ENCODE measurements at regions not wholly inside any gene's neighbourhood (a gene's known extent, or its start where the extent isn't known, plus 50 kb on each side); places are given as distances from the start of the nearest gene placed in this dataset.
A peak's percentile ranks its signal among the peaks of the same experiment; 100 is the strongest.

GRCh38 chr5:4570047-4570995, 569.8 kb upstream of the ADAMTS16 start:
- no peaks in the 10 kb centered on the region for H3K9me3 ChIP-seq
- H3K4me1 ChIP-seq, result no peaks in the 10 kb centered on the region
- no peak overlapping the region for H3K4me3 ChIP-seq
- TF ChIP-seq EP300 (IDR thresholded peaks at IDR 0.05) (no peak), POLR2A (IDR thresholded peaks at IDR 0.05) (no peak), CTCF (IDR thresholded peaks at IDR 0.05) (no peak), POLR2AphosphoS5 (IDR thresholded peaks at IDR 0.05) (no peak)
- no peaks in the 10 kb centered on the region for H3K27me3 ChIP-seq
- no peaks in the 10 kb centered on the region for H3K36me3 ChIP-seq
- no peak overlapping the region for H3K27ac ChIP-seq
- no peak for ATAC-seq (ENCODE audit: low FRiP score in 2 of 2)
- 80 to 95% methylated on average over 5 of the region's 5 CpGs for WGBS, 2 donors
- no peak for DNase-seq

GRCh38 chr5:4571248-4571948, 568.7 kb upstream of the ADAMTS16 start:
- Histone ChIP-seq H3K27me3 (no peaks in the 10 kb centered on the region), H3K36me3 (no peaks in the 10 kb centered on the region), H3K4me1 (no peaks in the 10 kb centered on the region), H3K4me3 (no peak overlapping the region), H3K9me3 (no peaks in the 10 kb centered on the region), H3K27ac (no peak overlapping the region)
- ATAC-seq (ENCODE audit: low FRiP score in 2 of 2) (no peak), DNase-seq (no peak)
- TF ChIP-seq POLR2A (IDR thresholded peaks at IDR 0.05), result no peak
- no peak for TF ChIP-seq EP300 (IDR thresholded peaks at IDR 0.05)
- no peak for TF ChIP-seq CTCF (IDR thresholded peaks at IDR 0.05)
- TF ChIP-seq POLR2AphosphoS5 (IDR thresholded peaks at IDR 0.05), result no peak
- WGBS, 2 donors, result 75 to 79% methylated on average over 7 of the region's 7 CpGs

GRCh38 chr5:4572311-4573100, 567.6 kb upstream of the ADAMTS16 start:
- Histone ChIP-seq H3K36me3 (no peaks in the 10 kb centered on the region), H3K27ac (no peak overlapping the region), H3K27me3 (no peaks in the 10 kb centered on the region), H3K9me3 (no peaks in the 10 kb centered on the region), H3K4me1 (no peaks in the 10 kb centered on the region), H3K4me3 (no peak overlapping the region)
- DNase-seq, result no peak
- ATAC-seq (ENCODE audit: low FRiP score in 2 of 2), result peak in 1 of 2 donors; percentile 76
- WGBS, 2 donors, result 84 to 91% methylated on average over 6 of the region's 6 CpGs
- TF ChIP-seq CTCF (IDR thresholded peaks at IDR 0.05) (no peak), POLR2A (IDR thresholded peaks at IDR 0.05) (no peak), POLR2AphosphoS5 (IDR thresholded peaks at IDR 0.05) (no peak), EP300 (IDR thresholded peaks at IDR 0.05) (no peak)

DNA sequence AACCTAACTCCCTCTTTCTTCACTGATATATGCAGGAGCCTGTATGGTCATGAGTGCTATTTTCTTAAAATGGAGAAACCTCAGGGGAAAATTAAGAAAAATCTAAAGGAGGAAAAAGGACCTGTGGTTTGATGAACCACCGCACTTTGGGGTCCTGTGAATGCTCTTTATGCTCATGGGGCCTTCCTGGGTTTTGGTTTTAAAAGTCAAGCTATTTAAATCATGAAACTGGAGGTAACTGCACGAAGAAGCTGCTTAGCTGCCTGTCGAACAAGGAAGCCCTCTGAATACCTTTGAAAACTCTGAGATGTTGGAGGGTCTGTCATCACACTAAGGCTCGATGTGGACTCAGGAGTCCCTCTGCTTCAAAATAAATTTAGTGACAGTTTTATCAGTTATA, 564.5 kb upstream of the ADAMTS16 start:
- TF ChIP-seq EP300 (IDR thresholded peaks at IDR 0.05), result no peak
- TF ChIP-seq CTCF (IDR thresholded peaks at IDR 0.05), result no peak
- TF ChIP-seq POLR2A (IDR thresholded peaks at IDR 0.05), result no peak
- TF ChIP-seq POLR2AphosphoS5 (IDR thresholded peaks at IDR 0.05), result no peak
- no peak overlapping the region for H3K27ac ChIP-seq
- DNase-seq, result no peak
- no peak overlapping the region for H3K4me3 ChIP-seq
- no peaks in the 10 kb centered on the region for H3K27me3 ChIP-seq
- H3K9me3 ChIP-seq, result no peaks in the 10 kb centered on the region
- H3K36me3 ChIP-seq, result no peaks in the 10 kb centered on the region
- ATAC-seq (ENCODE audit: low FRiP score in 2 of 2), result no peak
- WGBS, 2 donors, result 69 to 78% methylated on average over 4 of the region's 4 CpGs
- no peaks in the 10 kb centered on the region for H3K4me1 ChIP-seq
